GM12878 (cell line): ENCODE measurements at regions not wholly inside any gene's neighbourhood (a gene's known extent, or its start where the extent isn't known, plus 50 kb on each side); places are given as distances from the start of the nearest gene placed in this dataset.

Experiments used
- ATAC-seq: fragments of 200-7000 bp; cut with Tn5 transposase; 3 replicates; pipeline ENCODE4 v1.9.1; 2020; ENCODE audit warnings: mild to moderate bottlenecking, moderate library complexity
- BruUV-seq: library from RNA; stranded (reverse); fragments of 400-500 nt; replicated peaks from 2 replicates; lab custom pipeline; 2021; lab: Mats Ljungman, UMichigan
- CTCF ChIA-PET: fragments of 300-600 bp; sonication (Branson Sonifier 250); formaldehyde crosslinking; extraction: SDS; loops from one replicate; lab custom pipeline; 2021; ENCODE audit warnings: inconsistent platforms; lab: Yijun Ruan, JAX
- POLR2A ChIA-PET: fragments of 350-600 bp; formaldehyde crosslinking; extraction: SDS; loops from one replicate; lab custom pipeline; 2021; ENCODE audit warnings: inconsistent platforms; lab: Charles Lee
- RAD21 ChIA-PET: fragments of 300-600 bp; sonication (Branson Sonifier 250); formaldehyde crosslinking; loops from one replicate; lab custom pipeline; 2023; ENCODE audit warnings: antibody characterized with exemption; ENCODE audit not compliant: unreplicated experiment; lab: Charles Lee
- SMC1A ChIA-PET: fragments of 300-600 bp; sonication (Branson Sonifier 250); formaldehyde crosslinking; loops from one replicate; lab custom pipeline; 2023; ENCODE audit not compliant: unreplicated experiment, uncharacterized antibody; lab: Charles Lee
- DNase-seq: peaks from one replicate; pipeline ENCODE4 v3.0.0-alpha.2; 2011; ENCODE audit warnings: low read depth, low spot score
- FAIRE-seq: peaks from 3 replicates; lab custom pipeline; 2011; peaks lifted over from hg19 to GRCh38; lab: Jason Lieb, UNC
- H2AFZ ChIP-seq: 2 replicates; pipeline ENCODE4 v1.6.0; 2011; ENCODE audit warnings: low read depth, low read length, control low read depth; ENCODE audit not compliant: control insufficient read depth
- H3K27ac ChIP-seq: 2 replicates; pipeline ENCODE4 v1.5.1; 2011; ENCODE audit warnings: control low read depth; ENCODE audit not compliant: control insufficient read depth, insufficient read depth
- H3K27me3 ChIP-seq, 2 experiments: replicated peaks in 1 of 2; 2 replicates each; pipeline versions ENCODE4 v1.6.0 to v1.6.1; 2011; ENCODE audit warnings: low read length in 1 of 2; ENCODE audit not compliant: control insufficient read depth in 2 of 2, insufficient read depth in 2 of 2
- H3K36me3 ChIP-seq, 2 experiments: 2 replicates each; pipeline ENCODE4 v1.5.1; 2011; ENCODE audit warnings: low read length in 1 of 2; ENCODE audit not compliant: control insufficient read depth in 2 of 2, insufficient read depth in 2 of 2
- H3K4me1 ChIP-seq: 2 replicates; pipeline ENCODE4 v1.6.1; 2011; ENCODE audit warnings: mild to moderate bottlenecking, low read length, moderate library complexity, mixed read lengths; ENCODE audit not compliant: control insufficient read depth, insufficient read depth
- H3K4me2 ChIP-seq: 2 replicates; pipeline ENCODE4 v1.6.0; 2011; ENCODE audit warnings: control low read depth; ENCODE audit not compliant: control insufficient read depth, insufficient read depth
- H3K4me3 ChIP-seq: fragments of 200-600 bp; sonication (generic); 2 replicates; pipeline ENCODE4 v1.5.1; 2016
- H3K79me2 ChIP-seq: 2 replicates; pipeline ENCODE4 v1.6.0; 2011; ENCODE audit warnings: low read length; ENCODE audit not compliant: control insufficient read depth, insufficient read depth
- H3K9ac ChIP-seq: 2 replicates; pipeline ENCODE4 v1.8.0; 2011; ENCODE audit warnings: low read length, control low read depth, mixed read lengths; ENCODE audit not compliant: control insufficient read depth, insufficient read depth
- H3K9me3 ChIP-seq: replicated peaks from 3 replicates; pipeline ENCODE4 v1.5.1; 2011; ENCODE audit warnings: mild to moderate bottlenecking, low read length; ENCODE audit not compliant: control insufficient read depth, insufficient read depth
- H4K20me1 ChIP-seq: 2 replicates; pipeline ENCODE4 v1.6.0; 2011; ENCODE audit not compliant: control insufficient read depth, insufficient read depth
- CBFB ChIP-seq: IDR thresholded peaks from 2 replicates; pipeline ENCODE4 v1.6.1; 2016; ENCODE audit warnings: antibody characterized with exemption, low read depth
- EED ChIP-seq: sonication (generic); IDR thresholded peaks from 2 replicates; pipeline ENCODE4 v1.6.1; 2016; ENCODE audit warnings: antibody characterized with exemption, low read depth
- ETV6 ChIP-seq, 2 experiments: fragments of 450-650 bp in 1 of 2; IDR thresholded peaks in 1 of 2; conservative IDR thresholded peaks in 1 of 2; 2 replicates each; pipeline ENCODE4 v1.6.1; 2014; ENCODE audit warnings: antibody characterized with exemption in 1 of 2, borderline replicate concordance in 1 of 2, low read depth in 1 of 2, mild to moderate bottlenecking in 1 of 2, moderate library complexity in 1 of 2
- EZH2 ChIP-seq: IDR thresholded peaks from 2 replicates; pipeline ENCODE4 v1.6.1; 2012; ENCODE audit warnings: low read depth, mild to moderate bottlenecking, control low read depth, inconsistent platforms, low read length, borderline replicate concordance; ENCODE audit not compliant: control insufficient read depth
- FOS ChIP-seq: IDR thresholded peaks from 3 replicates; pipeline ENCODE4 v1.6.1; 2011; ENCODE audit warnings: borderline replicate concordance; ENCODE audit not compliant: insufficient read length; ENCODE audit errors: extremely low read depth
- JUNB ChIP-seq: IDR thresholded peaks from 2 replicates; pipeline ENCODE4 v1.6.1; 2016; ENCODE audit warnings: antibody characterized with exemption, mild to moderate bottlenecking
- JUND ChIP-seq: IDR thresholded peaks from 2 replicates; pipeline ENCODE4 v1.6.1; 2012; ENCODE audit warnings: low read depth, mild to moderate bottlenecking, low read length, improper control_type of control experiment, moderate library complexity
- MTA2 ChIP-seq: fragments of 450-650 bp; IDR thresholded peaks from 2 replicates; pipeline ENCODE4 v1.6.1; 2016; ENCODE audit warnings: low read depth, mild to moderate bottlenecking, moderate library complexity
- NFYB ChIP-seq: IDR thresholded peaks from 2 replicates; pipeline ENCODE4 v1.6.1; 2011; ENCODE audit warnings: low read depth, mild to moderate bottlenecking, low read length, improper control_type of control experiment, moderate library complexity; ENCODE audit not compliant: insufficient read depth
- SPI1 ChIP-seq: IDR thresholded peaks from 2 replicates; pipeline ENCODE4 v1.6.1; 2011; ENCODE audit warnings: low read depth, mild to moderate bottlenecking, low read length, moderate library complexity, borderline replicate concordance; ENCODE audit not compliant: insufficient read depth
- SRF ChIP-seq, 2 experiments: IDR thresholded peaks; 2 replicates each; pipeline ENCODE4 v1.6.1; 2011; ENCODE audit warnings: low read depth in 2 of 2, low read length in 2 of 2, mild to moderate bottlenecking in 1 of 2, moderate library complexity in 1 of 2
- TARDBP ChIP-seq: IDR thresholded peaks from 2 replicates; pipeline ENCODE4 v1.6.1; 2016; ENCODE audit warnings: borderline replicate concordance
- TCF7 ChIP-seq: IDR thresholded peaks from 2 replicates; pipeline ENCODE4 v1.6.1; 2014; ENCODE audit warnings: antibody characterized with exemption, borderline replicate concordance
- WGBS: methylation state at CpG from one replicate; pipeline ENCODE4 v1.1.6; 2016; ENCODE audit warnings: low lambda C conversion rate; ENCODE audit not compliant: insufficient replicate concordance, insufficient coverage; ENCODE audit errors: missing lambda C conversion rate; 5-methylcytosine and 5-hydroxymethylcytosine counted together
- in situ Hi-C: fragments of 300-500 bp; cut with MboI; formaldehyde crosslinking; loops from 9 replicates; pipeline ENCODE4 v1.14.3; 2018; ENCODE audit warnings: mixed read lengths
- intact Hi-C: fragments of 100-400 bp; cut with micrococcal nuclease; formaldehyde crosslinking; loops from one replicate; pipeline ENCODE4 v1.14.2; 2022; ENCODE audit not compliant: unreplicated experiment
- TF ChIP-seq, protein P1 (sequence below): fragments of 450-650 bp; IDR thresholded peaks from 2 replicates; pipeline ENCODE4 v1.6.1; 2016; ENCODE audit warnings: mild to moderate bottlenecking
- TF ChIP-seq, protein P2 (sequence below): fragments of 450-650 bp; IDR thresholded peaks from 2 replicates; pipeline ENCODE4 v1.6.1; 2017; ENCODE audit warnings: mild to moderate bottlenecking
- TF ChIP-seq, protein P3 (sequence below): IDR thresholded peaks from 2 replicates; pipeline ENCODE4 v1.6.1; 2011; ENCODE audit warnings: low read depth, mild to moderate bottlenecking, low read length, moderate library complexity, borderline replicate concordance; ENCODE audit errors: extremely low read depth

DNA sequence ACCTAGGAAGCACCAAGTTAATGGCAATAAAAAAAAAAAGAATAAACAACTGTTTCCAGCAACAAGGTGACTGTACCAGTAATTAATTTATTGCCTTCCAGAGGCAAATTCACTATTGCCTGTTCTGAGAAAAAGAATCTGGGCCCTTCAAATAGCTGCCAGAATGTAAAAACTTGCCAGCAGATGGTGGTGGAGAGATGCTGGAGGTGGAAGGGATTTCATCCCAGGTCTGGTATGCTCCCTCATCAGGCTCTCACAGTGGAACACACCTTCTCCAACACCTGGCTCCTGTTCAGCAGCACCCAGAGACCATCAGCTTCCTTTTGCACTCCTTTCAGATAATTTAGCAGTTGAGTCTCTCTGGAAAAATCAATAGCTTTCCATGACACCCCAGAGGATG is 792.9 kb upstream of the ADAMTS5 start:
- Histone ChIP-seq H3K4me1 (no peaks in the 10 kb centered on the region), H3K9ac (no peak overlapping the region), H3K4me2 (no peak overlapping the region), H3K79me2 (no peaks in the 10 kb centered on the region), H3K27ac (no peak overlapping the region), H3K9me3 (no peaks in the 10 kb centered on the region), H3K36me3 (no peaks in the 10 kb centered on the region), H2AFZ (no peak overlapping the region), H4K20me1 (no peaks in the 10 kb centered on the region), H3K27me3 (no peaks in the 10 kb centered on the region), H3K4me3 (no peak overlapping the region)
- ATAC-seq (no peak), DNase-seq (no peak), FAIRE-seq (no peak)
- ChIA-PET SMC1A (no interaction called here), CTCF (no interaction called here), RAD21 (interaction anchor here (0.6 kb wide), 1 partner anchor 41 kb away, joined by 3 read pairs; no protein-coding TSS in a partner anchor), POLR2A (no interaction called here)
- intact Hi-C loops (no loop called here), in situ Hi-C loops (no loop called here)
- no TSS peak for BruUV-seq
- TF ChIP-seq, protein P1, sequence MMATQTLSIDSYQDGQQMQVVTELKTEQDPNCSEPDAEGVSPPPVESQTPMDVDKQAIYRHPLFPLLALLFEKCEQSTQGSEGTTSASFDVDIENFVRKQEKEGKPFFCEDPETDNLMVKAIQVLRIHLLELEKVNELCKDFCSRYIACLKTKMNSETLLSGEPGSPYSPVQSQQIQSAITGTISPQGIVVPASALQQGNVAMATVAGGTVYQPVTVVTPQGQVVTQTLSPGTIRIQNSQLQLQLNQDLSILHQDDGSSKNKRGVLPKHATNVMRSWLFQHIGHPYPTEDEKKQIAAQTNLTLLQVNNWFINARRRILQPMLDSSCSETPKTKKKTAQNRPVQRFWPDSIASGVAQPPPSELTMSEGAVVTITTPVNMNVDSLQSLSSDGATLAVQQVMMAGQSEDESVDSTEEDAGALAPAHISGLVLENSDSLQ = no peak
- TF ChIP-seq CBFB = no peak
- no peak for TF ChIP-seq EED
- TF ChIP-seq SRF (IDR thresholded peaks at IDR 0.05; ENCODE audit: low read depth in 2 of 2, low read length in 2 of 2) = no peak
- TF ChIP-seq TARDBP = no peak
- TF ChIP-seq EZH2 = no peak
- TF ChIP-seq FOS = no peak

DNA sequence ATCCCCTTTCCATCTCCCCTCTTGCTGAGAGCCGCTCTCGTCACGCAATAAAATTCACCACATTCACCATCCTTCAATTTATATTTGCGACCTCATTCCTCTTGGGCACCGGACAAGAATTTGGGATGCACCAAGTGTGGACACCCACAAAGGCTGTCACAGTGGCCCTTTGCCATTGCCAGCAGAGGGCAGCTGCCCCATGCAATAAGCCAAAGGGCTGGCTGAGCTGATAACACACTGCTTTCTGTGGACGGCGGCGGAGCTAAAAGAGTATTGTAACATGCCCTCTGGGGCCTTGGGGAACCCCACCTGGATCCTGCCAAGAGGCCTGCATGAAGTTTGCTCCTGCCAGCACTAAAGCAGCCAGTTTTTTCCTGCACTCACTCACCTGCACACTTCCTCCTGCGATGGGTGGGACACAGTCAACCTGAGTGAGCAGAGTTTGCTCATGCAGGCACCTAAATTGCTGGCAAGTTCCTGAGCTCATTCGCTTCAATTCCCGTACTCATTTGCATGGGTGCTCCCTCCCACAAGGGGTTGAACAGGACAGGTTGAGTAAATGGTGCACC is 792.3 kb upstream of the ADAMTS5 start:
- Histone ChIP-seq H3K9me3 (no peaks in the 10 kb centered on the region), H2AFZ (no peak overlapping the region), H4K20me1 (no peaks in the 10 kb centered on the region), H3K4me2 (no peak overlapping the region), H3K9ac (no peak overlapping the region), H3K79me2 (no peaks in the 10 kb centered on the region), H3K4me3 (no peak overlapping the region), H3K27me3 (no peaks in the 10 kb centered on the region), H3K36me3 (no peaks in the 10 kb centered on the region), H3K27ac (no peak overlapping the region), H3K4me1 (no peaks in the 10 kb centered on the region)
- ChIA-PET POLR2A (no interaction called here), SMC1A (no interaction called here), RAD21 (interaction anchor here (0.6 kb wide), 1 partner anchor 42 kb away, joined by 3 read pairs; no protein-coding TSS in a partner anchor), CTCF (no interaction called here)
- FAIRE-seq (no peak), DNase-seq (no peak), ATAC-seq (no peak)
- in situ Hi-C loops = no loop called here
- 35% methylated on average over 11 of the region's 11 CpGs for WGBS
- BruUV-seq = no TSS peak
- intact Hi-C loops = no loop called here
- TF ChIP-seq, protein P2, sequence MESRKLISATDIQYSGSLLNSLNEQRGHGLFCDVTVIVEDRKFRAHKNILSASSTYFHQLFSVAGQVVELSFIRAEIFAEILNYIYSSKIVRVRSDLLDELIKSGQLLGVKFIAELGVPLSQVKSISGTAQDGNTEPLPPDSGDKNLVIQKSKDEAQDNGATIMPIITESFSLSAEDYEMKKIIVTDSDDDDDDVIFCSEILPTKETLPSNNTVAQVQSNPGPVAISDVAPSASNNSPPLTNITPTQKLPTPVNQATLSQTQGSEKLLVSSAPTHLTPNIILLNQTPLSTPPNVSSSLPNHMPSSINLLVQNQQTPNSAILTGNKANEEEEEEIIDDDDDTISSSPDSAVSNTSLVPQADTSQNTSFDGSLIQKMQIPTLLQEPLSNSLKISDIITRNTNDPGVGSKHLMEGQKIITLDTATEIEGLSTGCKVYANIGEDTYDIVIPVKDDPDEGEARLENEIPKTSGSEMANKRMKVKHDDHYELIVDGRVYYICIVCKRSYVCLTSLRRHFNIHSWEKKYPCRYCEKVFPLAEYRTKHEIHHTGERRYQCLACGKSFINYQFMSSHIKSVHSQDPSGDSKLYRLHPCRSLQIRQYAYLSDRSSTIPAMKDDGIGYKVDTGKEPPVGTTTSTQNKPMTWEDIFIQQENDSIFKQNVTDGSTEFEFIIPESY = no peak
- TF ChIP-seq MTA2 (no peak), JUNB (no peak), ETV6 (conservative IDR thresholded peaks at IDR 0.05 in 1 of 2, IDR thresholded peaks at IDR 0.05 in 1 of 2; ENCODE audit: borderline replicate concordance in 1 of 2, low read depth in 1 of 2) (no peak), TCF7 (no peak), SPI1 (no peak), JUND (no peak), NFYB (no peak)
- TF ChIP-seq, protein P3, sequence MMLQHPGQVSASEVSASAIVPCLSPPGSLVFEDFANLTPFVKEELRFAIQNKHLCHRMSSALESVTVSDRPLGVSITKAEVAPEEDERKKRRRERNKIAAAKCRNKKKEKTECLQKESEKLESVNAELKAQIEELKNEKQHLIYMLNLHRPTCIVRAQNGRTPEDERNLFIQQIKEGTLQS = no peak
